COR-L47 (cell line): ENCODE measurements at regions not wholly inside any gene's neighbourhood (a gene's known extent, or its start where the extent isn't known, plus 50 kb on each side); places are given as distances from the start of the nearest gene placed in this dataset.

Source experiments
- DNase-seq: peaks from one replicate; lab custom pipeline; 2025; lab: John Stamatoyannopoulos, UW

DNA sequence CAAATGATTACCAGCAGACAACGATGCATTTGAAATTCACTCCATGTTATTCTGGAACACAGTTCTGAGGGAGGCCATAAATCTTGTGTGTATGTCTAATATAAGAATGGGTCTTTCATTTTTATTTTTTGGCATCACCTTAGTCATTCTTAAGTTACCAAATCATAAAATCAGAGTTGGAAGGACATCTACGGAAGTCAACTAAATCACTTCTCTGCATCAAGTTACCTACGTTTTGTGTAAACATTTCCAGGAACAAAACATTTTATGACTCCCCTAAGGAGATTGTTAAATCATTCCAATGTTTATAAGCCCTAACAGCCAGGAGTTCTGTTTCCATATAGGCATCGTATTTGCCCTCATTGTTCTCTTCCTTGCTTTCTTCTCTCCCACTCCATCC lies 378.2 kb downstream of the FAM170A start:
- DNase-seq, result no peak

DNA sequence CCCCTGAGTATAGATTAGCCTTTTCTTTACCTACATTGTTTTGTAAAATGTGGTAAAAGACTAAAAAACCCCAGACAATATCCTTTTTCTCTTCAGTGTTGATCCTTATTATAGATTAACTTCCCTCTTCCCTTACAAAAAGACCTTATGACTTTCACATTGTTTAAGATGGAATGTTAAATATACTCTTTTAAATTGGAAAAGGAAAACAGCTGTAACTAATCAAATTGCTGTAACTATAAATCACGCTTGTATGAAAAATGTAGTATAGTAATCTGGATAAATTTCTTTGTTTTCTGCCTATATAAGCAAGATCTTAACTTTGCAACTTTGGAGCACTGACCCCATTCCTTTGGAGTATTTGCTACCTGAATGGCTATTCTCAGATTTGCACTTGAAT lies 383.1 kb downstream of the FAM170A start:
- no peak for DNase-seq

DNA sequence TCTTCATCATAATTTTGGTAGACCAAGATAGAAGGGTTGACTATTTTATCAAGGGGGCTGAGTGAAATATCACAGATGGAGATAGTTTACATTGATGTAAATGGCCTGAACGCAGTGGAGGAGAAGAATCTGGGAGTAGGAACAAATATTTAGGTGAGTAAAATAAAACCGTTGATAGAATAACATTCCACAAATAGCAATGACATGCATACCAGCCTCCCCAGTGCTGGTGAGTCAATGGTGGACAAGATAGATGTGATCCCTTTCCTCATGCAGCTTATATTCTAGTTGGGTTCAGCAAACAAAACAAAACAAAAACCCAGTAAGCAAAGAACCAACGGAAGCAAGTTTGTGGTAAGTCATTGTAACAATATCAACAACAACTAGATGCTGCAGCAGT lies 385.2 kb downstream of the FAM170A start:
- DNase-seq, result no peak

DNA sequence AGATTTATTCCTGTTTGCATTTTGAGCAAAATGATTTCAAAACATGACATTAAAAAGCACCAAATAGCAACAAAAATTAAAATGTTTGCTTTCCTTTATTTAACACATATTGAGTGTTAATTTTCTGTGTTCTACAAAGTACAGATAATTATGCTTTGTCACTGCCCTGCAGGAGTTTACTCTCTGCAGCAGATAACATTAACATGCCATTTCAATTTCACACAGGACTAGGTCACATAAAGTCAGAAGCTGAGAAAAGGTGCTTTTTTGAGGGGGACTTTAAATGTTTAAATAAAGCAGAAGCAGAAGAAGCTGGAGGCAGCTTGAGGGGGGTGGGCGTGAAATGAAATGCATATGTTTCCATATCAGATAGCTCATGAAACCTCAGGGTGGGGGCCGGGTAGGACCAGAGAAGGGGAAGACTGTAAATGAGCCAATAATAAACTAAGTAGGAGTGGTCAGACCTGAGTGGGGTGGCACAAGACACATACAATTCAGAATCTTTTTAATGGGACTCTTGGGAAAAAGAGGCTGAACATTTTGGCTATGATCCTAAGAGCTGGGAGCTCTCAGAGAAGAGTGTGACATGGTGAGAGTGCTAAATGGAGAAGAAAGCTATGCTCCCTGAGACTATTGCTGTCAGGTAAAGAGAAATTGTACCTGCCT lies 387.5 kb downstream of the FAM170A start:
- DNase-seq, result no peak

DNA sequence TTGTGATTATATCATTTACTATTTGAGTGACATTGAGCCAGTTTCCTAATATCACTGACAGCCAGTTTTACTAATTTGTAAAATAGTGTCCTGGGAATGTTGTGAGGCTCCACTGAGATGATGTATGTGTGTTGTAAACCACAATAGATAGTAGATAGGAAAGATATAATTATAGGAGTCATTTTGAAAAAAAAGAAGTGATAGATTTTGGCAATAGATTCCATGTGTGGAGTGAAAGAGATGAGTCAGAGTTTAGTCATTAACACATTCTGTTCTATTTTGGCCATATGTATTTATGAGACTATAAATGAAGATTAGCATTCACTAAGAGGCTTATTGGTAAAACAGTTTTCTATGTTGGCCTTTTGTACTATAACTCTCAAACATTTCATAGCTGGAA lies 388.2 kb downstream of the FAM170A start:
- DNase-seq, result no peak

DNA sequence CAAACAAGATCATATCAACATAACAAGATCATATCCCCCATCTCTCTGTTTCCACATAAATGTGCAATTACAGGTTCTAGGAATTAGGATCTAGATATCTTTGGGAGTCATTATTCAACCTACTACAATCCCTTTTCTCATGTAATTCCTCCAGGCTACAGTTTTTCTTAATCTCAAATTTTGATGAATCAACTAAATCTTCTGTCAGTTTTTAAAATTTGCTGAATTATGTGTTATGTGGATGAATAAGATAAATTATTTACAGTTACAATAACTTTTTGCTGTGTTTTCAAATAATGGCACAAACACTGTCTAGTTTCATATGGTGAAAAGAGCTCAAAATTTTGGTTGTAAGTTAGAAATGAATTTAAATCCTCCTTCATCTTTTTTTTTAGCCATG lies 405.8 kb downstream of the FAM170A start:
- no peak for DNase-seq

DNA sequence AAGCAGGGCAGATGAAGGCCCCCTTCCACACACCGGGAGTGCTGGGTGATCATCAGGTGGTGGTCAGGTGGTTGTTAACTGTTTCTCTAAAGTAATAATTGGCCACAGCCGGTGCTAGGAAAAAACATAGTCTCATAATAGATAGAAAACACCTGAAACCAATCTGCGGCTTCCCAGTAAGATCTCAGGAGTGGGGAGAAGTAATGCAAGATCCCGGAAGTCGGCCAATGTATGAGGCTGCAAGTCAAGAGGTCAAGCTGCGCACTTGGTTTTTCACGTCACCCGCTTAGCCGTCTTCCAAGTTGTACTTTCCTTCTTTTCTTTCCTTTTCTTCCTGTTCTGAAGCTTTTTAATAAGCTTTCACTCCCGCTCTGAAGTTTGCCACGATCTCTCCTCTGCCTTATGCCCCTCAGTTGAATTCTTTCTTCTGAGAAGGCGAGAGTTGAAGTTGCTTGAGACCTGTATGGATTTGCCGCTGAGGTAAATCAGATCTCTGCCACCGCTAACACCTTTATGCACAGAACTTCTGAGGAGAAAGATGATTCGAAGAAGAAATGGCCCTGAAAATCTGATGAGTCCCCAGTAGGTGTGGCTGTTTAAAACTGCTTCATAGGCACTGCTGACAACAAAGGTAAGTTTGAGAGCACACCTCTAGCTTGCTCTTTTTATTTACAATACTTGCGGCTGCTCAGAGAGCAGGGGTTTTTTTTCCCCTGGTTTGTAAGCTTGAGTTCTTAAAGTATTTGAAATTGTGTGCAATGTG lies 406.6 kb downstream of the FAM170A start:
- no peak for DNase-seq

DNA sequence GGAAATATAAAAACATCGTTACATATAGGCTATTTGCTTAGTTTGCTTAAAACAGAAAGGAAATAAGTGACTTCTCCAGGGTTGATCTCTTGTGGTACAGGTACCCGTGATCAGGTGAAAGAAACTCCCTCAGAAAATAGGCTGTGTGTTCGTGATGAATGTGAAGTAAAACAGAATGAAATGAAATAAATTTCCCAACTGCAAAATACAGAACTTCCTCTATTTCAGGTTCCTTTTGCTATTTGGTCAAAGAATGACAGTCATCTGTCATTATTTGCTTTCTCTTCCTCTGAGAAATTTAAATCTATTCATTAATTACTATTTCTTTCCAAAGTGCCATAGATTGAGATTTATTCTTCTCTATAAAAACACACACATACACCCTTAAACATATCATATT lies 408.1 kb downstream of the FAM170A start:
- no peak for DNase-seq

DNA sequence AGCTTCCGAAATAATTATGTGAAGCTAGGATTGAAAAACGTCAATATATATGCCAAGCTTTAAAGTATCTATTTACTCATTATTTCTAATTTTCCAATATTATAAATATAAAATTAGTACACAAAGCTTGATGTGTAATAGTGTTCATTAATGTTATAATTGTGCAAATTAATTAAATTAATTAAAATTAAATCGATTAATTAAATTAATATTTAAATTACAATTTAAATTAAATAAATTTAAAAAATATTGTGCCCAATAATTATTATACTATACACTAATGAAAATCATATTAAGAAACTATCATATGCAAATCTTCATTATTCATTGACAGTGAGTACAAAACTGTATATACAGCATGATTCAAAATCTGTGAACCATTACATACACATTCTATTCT lies 409.8 kb downstream of the FAM170A start:
- DNase-seq, result no peak

DNA sequence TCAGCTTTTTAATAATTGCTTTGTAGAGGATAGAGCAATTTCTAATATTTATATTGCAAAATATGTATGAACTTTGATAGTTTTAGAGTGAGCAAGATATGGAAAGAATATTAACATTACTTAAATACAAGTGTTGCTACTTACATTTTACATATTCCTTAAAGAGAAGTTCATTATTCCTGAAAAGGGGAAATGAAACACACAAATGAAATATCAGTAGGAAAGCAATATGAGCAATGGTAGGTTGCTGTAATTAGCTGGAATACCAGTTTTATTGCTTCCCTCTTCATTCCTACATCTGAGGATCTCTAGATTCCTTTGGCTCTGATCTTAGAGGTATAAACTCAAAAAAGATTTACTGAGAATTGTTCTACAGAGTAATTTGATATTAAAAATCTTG lies 414.1 kb downstream of the FAM170A start:
- no peak for DNase-seq

DNA sequence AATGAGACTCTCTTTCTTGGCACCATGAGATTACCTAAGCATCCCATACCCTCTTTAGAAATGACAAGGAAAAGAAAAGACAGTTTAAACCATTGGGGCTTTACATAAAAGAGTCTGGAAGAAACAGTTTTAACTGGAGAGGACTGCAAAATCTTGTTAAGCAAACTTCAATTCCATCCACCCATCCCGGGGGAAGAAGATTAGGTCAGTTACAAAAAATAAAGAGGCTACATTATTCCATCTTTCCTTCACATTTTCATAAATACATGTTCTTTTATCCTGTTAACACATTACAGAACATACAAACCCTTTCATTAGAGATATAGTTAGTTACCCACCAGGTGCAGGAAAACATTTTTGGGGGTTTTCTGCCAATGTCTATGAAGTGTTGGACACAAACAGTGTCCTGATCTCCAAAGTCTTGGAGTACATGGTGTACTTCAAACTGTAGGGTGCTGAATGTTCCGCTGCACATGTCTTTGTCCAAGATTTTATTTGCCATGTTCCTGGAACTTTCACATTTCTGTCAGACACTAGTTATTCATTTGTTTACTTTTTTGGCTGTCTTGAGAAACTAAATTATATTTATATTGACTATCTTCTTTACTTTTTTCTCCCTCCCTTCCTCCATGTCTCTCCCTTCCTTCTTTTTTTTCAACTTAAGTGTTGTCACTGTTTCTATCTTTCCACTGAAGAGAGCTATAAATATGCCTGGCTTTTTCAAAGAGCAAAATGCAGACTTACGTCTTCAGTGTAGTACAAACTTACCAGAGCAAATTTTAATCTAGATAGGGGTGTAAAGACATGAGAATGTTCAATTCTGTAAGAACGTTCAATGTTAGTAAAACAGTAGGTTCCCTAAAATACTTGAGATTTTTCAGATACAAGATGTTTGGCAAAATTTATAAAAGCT lies 410.9 kb upstream of the PRR16 start:
- DNase-seq, result no peak

DNA sequence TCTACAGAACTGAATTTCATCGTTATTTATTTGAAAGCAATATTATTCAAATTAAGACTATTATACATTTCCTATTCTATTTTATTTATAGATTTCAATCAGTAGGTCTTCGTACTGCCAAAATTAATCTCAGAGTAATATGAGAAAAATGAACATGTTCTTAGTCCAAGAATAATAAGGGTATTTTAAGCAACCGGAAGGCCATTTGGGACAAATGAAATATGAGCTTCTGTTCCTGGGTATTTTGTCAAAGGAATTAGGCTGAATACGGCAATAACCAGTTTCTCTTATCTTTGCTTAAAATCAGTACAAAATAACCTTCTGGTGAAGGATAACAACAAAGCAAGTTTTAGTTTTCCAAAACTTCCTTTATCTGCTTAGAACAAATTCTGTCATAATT lies 410.3 kb upstream of the PRR16 start:
- no peak for DNase-seq

DNA sequence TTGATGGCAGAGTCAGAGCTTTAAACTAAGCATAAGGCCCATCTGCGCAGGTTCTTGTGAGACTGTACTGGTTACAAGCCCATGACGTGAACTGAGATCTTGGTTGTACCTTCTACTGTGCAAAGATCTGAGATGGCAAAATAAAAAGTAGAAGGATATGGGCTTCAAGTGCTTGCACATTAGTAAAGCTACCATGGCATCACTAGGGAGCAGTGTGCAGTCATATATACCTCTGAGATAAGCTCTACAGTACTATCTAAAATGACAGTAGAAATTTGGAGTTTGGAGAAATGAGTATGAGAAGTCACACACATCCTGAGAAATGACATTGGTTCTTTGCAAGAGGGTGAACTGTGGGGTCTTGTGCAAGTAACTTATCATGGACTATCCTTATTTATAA lies 408.2 kb upstream of the PRR16 start:
- peak; percentile 6 for DNase-seq

DNA sequence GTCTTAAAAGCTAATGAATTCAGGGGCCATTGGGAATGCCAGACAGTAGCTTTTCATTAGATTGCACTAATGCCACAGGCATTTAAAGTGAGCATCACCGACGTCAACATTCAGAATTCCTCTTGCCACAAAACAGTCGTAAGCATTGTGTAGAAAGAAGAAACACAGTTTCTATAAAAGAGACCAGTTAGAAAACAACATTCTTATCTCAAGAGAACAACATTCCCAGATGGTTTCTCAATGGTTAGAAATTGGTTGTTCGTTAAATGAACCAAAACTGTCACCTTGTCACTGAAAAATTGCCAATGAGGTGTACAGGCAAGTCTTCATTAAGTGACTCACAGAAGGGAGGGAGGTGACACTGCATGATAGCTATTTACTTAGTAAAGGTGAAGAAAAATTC lies 401.6 kb upstream of the PRR16 start:
- no peak for DNase-seq

DNA sequence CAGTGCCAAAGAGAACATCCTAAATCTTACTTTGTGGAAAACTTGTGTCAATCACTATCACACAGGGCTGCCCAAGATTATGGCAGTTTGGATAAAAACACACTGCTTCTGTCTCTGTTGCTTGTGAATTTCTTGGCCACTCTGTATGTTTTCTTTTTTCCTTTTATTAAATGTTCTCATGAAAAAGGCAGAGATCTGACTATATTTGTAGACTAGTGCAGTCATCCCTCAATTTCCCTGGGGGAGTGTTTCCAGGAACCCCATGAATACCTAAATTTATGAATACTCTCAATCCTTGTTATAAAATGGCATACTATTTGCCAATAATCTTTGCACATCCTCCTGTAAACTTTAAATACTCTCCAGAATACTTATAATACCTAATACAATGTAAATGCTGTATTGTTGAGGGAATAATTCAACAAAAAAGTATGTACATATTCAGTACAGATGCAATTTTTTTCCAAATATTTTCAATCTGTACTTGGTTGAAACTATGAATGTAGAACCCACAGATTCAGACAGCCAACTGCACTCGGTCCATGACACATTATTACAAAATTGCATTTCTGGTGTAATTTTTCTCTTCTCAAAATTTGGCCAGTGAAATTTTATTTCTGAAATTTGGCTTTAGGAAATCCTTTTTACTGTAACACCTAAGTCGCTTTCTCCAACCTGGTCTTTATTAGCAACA lies 391.9 kb upstream of the PRR16 start:
- no peak for DNase-seq

DNA sequence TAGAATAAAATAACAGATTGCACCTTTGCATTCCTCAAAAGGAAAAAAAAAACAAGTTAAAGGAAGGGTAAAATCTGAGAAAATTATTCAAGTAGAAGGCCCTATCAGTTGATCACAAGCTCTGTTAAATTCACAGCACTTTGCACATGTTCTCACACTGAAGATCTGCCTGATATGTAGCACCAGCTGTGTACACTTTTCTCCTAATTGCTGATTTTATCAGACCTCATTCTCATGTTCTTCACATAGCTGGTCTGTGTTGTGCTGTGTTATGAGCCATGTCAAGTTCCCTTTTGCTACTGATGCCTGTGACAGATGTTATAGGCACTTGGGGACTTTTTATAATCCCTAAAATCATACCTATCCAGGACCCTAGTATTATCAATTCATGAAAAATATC lies 390.4 kb upstream of the PRR16 start:
- DNase-seq, result no peak

DNA sequence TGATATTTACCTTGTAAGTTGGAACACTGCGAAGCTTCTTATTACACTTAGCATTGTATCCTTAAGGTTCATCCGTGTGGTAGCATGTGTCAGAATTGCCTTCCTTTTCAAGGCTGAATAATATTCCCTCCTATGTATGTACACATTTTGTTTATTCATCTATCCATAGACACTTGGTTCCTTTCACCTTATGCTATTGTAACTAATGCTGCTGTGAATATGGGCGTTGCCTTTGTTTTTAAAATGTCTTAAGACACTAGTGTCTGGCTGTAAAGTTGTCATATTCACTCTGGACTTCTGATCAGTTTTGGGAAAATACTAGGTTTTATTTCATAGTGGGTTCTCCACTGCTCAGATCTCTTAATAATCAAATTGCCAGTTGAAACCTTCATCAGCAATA lies 383.3 kb upstream of the PRR16 start:
- no peak for DNase-seq

DNA sequence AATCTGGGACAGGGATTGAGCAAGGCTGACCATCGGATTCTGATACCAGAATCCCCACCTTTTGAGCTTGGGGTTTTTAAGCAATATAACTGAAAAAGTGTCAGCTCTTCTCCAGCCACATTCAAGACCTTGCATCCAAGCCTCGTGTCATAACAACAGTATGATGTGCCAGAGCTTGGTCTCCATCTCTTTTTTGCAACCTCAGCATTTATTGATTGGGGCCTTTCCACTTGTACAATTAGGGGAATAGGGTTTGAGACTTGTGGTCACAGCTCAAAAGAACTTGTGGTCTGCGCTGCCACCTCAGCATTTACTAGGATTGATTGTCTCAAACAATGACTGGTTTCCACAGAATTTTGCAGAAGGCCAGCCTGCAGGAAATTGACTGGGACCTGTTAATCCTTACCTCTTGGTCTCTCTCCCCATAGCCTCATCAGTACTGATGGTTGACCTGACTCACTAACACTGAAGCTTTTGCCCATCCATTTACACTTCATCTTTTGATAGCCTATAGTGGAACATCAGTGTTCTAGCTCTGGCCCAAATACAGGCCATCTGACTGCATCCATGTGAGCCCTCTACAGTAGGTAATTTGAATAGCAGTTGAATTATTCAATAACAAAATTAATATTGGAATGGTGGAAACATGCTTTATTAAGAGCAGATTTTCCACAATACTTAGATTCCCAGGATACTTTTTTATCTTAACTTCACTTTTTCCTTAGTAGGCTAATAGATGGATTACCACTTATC lies 381.6 kb upstream of the PRR16 start:
- DNase-seq, result no peak

DNA sequence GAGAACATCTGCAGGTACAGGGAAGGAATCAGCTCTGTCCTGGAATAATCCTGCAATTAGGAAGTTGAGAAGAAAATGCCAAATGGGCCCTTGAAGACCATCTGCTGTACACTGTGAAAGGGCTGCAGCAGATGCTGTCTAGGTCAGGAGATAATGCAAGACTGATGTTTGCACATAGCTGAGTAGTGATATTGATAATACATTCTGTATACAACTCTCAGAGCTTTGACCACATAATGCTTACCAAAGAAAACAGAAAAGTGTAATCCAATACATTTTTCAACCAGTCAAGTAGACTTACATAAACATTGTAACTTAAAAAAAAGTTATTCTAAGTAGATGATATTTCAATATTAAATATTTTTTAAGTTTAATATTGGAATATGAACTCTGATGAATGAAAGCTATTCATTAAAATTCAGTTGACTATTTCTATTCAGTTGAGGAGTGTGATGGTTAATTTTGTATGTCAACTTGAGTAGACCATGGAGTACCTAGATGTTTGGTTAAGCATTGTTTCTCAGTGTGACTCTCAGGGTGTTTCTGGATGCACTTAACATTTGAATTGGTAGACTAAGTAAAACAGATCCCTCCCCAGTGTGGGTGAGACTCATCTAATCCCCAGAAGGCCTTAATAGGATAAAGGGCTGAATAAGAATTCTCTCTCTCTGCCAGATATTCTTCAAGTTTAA lies 380.1 kb upstream of the PRR16 start:
- no peak for DNase-seq

DNA sequence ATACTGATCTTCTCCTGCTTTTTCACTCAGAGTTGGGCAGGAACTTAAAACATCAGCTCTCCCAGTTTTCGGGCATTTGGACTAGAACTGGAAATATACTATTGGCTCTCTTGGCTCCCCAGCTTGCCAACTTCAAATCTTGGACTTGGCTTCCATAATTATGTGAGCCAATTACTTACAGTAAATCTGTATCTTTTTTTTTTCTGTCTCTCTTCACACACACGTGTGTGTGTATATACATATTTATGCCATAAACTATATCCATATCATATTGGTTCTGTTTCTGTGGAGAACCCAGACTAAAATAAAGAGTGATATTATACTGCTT lies 379.6 kb upstream of the PRR16 start:
- no peak for DNase-seq

DNA sequence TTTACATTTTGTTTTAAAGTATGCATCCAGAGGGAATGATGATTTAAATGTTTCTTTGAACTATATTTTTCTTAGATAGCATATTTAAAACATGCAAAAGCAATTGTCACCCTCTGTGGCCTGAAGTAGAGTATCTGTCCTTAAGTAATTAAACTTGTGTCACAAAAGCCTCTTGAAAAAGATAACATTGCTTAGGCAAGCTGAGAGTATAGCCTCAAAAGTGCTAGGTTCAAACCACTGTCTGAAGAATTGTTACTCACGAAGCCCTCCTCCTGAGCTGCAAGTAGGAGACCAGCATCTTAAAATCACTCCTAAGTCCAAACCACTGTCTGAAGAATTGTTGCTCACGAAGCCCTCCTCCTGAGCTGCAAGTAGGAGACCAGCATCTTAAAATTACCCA lies 378.0 kb upstream of the PRR16 start:
- no peak for DNase-seq
